H7 (cell line): ENCODE measurements at regions not wholly inside any gene's neighbourhood (a gene's known extent, or its start where the extent isn't known, plus 50 kb on each side); places are given as distances from the start of the nearest gene placed in this dataset.
"Not testable (repeated sequence)": the region's sequence is repeated elsewhere in the genome, so short reads cannot be mapped to it uniquely, and the experiment has no call there.

ENCODE experiments used
- DNase-seq: peaks from one replicate; pipeline ENCODE4 v3.0.0; 2012
- H3K27me3 ChIP-seq: 2 replicates; pipeline ENCODE4 v1.6.0; 2011; ENCODE audit warnings: mild to moderate bottlenecking, low read length; ENCODE audit not compliant: control insufficient read depth, insufficient read depth
- H3K36me3 ChIP-seq: replicated peaks from 2 replicates; pipeline ENCODE4 v1.5.1; 2011; ENCODE audit warnings: low read length; ENCODE audit not compliant: control insufficient read depth, insufficient read depth
- H3K4me3 ChIP-seq: 2 replicates; pipeline ENCODE4 v1.5.1; 2011; ENCODE audit warnings: low read depth, mild to moderate bottlenecking, control low read depth, low read length, moderate library complexity; ENCODE audit not compliant: insufficient read depth

GRCh38 chr15:20345401-20345958 is 196.1 kb downstream of the GOLGA6L6 start:
- H3K4me3 ChIP-seq: no peak overlapping the region
- H3K36me3 ChIP-seq: no peaks in the 10 kb centered on the region
- H3K27me3 ChIP-seq: no peaks in the 10 kb centered on the region
- DNase-seq: peak; percentile 29

GRCh38 chr15:20344601-20345400 is 196.8 kb downstream of the GOLGA6L6 start:
- Histone ChIP-seq H3K36me3 (no peaks in the 10 kb centered on the region), H3K4me3 (no peak overlapping the region), H3K27me3 (no peaks in the 10 kb centered on the region)
- peak; percentile 40 for DNase-seq

DNA sequence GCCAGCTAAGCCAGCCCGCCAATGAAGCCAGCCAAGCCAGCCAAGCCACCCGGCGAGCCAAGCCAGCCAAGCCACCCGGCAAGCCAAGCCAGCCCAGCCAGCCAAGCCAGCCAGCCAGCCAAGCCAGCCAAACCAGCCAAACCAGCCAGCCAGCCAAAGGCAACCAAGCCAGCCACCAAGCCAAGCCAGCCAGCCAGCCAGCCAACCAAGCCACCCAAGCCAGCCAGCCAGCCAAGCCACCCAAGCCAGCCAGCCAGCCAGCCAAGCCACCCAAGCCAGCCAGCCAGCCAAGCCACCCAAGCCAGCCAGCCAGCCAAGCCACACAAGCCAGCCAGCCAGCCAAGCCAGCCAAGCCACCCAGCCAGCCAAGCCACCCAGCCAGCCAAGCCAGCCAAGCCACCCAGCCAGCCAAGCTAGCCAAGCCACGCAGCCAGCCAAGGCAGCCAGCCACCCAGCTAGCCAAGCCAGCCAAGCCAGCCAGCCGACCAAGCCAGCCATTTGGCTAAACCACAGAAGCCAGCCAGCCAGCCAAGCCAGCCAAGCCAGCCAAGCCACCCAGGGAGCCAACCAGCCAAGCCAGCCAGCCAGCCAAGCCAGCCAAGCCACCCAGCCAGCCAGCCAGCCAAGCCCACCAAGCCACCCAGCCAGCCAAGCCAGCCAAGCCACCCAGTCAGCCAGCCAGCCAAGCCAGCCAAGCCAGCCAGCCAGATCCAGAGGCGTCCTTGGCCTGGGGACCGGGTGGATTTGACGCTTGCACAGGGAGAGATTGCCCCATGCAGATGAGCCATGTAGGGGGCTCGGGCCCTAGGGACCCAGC is 198.0 kb downstream of the GOLGA6L6 start:
- not testable (repeated sequence) for H3K4me3 ChIP-seq, H3K36me3 ChIP-seq, H3K27me3 ChIP-seq
- DNase-seq: peak; percentile 20

DNA sequence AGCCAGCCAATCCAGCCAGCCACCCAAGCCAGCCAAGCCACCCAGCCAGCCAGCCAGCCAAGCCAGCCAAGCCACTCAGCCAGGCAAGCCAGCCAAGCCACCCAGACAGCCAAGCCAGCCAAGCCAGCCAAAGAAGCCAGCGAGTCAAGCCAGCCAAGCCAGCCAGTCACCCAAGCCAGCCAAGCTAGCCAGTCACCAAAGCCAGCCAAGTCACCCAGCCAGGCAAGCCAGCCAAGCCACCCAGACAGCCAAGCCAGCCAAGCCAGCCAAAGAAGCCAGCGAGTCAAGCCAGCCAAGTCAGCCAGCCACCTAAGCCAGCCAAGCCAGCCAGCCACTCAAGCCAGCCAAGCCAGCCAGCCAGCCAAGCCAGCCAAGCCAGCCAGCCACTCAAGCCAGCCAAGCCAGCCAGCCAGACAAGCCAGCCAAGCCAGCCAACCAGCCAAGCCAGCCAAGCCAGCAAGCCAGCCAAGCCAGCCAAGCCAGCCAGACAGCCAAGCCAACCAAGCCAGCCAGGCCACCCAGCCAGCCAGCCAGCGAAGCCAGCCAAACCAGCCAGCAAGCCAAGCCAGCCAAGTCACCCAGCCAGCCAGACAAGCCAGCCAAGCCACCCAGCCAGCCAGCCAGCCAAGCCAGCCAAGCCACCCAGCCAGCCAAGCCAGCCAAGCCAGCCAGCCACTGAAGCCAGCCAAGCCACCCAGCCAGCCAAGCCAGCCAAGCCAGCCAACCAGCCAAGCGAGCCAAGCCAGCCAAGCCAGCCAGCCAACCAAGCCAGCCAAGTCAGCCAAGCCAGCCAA is 198.8 kb downstream of the GOLGA6L6 start:
- not testable (repeated sequence) for H3K27me3 ChIP-seq, H3K4me3 ChIP-seq, DNase-seq, H3K36me3 ChIP-seq

DNA sequence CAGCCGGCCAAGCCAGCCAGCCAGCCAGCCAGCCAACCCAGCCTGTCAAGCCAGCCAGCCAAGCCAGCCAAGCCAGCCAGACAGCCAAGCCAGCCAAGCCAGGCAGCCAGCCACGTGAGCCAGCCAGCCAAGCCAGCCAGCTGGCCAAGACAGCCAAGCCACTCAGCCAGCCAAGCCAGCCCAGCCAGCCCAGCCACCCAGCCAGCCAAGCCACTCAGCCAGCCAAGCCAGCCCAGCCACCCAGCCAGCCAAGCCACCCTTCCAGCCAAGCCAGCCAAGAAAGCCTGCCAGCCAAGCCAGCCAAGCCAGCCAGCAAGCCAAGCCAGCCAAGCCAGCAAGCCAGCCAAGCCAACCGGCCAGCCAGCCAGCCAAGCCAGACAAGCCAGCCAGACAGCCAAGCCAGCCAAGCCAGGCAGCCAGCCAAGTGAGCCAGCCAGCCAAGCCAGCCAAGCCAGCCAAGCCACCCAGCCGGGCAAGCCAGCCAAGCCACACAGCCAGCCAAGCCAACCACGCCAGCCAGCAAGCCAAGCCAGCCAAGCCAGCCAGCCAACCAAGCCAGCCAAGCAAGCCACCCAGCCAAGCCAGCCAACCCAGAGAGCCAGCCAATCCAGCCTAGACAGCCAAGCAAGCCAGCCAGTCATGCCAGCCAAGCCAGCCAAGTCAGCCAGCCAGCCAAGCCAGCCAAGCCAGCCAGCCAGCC is 199.5 kb downstream of the GOLGA6L6 start:
- Histone ChIP-seq H3K36me3 (no peaks in the 10 kb centered on the region), H3K4me3 (no peak overlapping the region), H3K27me3 (no peaks in the 10 kb centered on the region)
- DNase-seq: peak; percentile 50

GRCh38 chr15:20340931-20341661 is 200.5 kb downstream of the GOLGA6L6 start:
- peak; percentile 69 for DNase-seq
- Histone ChIP-seq H3K36me3 (no peaks in the 10 kb centered on the region), H3K4me3 (no peak overlapping the region), H3K27me3 (no peaks in the 10 kb centered on the region)

- DNase-seq: peak; percentile 46
- Histone ChIP-seq H3K4me3 (no peak overlapping the region), H3K36me3 (no peaks in the 10 kb centered on the region), H3K27me3 (no peaks in the 10 kb centered on the region)
These were observed 201.2 kb downstream of the GOLGA6L6 start for GRCh38 chr15:20340331-20340811.

- peak; percentile 1 for DNase-seq
- not testable (repeated sequence) for H3K36me3 ChIP-seq, H3K4me3 ChIP-seq
These were observed 202.4 kb downstream of the GOLGA6L6 start for GRCh38 chr15:20339086-20339791.

GRCh38 chr15:20338671-20339070 is 202.9 kb downstream of the GOLGA6L6 start:
- not testable (repeated sequence) for H3K36me3 ChIP-seq, H3K4me3 ChIP-seq, DNase-seq, H3K27me3 ChIP-seq

More at GRCh38 chr15:20339086-20339791, 202.4 kb downstream of the GOLGA6L6 start:
- not testable (repeated sequence) for H3K27me3 ChIP-seq

DNA sequence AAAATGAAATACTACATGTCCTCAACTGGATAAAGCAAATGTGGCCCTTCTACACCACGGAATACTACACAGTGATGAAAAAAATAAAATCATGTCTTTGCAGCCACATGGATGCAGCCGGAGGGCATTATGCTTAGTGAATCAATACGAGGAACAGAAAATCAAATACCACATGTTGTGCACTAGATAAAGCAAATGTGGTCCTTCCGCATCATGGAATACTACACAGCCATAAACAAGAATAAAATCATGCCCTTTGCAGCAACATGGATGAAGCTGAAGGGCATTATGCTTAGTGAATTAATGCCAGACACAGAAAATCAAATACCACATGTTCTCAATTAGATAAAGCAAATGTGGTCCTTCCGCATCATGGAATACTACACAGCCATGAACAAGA is 204.4 kb downstream of the GOLGA6L6 start:
- DNase-seq, H3K36me3 ChIP-seq, H3K27me3 ChIP-seq, H3K4me3 ChIP-seq: not testable (repeated sequence)

- DNase-seq, H3K36me3 ChIP-seq, H3K27me3 ChIP-seq, H3K4me3 ChIP-seq: not testable (repeated sequence)
These were observed 207.1 kb downstream of the GOLGA6L6 start for GRCh38 chr15:20334451-20334850.

DNA sequence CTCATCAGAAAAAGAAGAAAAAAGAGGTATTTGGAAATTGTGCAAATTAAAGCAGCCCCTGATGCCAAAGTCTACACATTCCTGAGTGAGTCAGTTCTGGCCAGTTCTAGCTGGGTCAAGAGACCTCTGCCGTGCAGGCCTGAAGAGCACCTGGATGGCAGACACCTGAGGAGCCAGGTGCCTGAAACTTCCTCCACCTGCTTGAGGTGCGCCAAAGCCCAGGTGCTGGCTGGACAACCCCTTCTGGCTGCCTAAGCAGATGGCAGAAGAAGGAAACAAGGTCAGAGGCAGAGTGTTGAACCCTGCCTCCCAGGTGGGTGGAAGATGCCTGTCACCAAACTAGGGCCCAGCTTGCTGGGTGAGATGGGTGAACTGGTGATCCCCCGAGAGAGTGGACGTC is 215.8 kb downstream of the GOLGA6L6 start:
- DNase-seq, H3K36me3 ChIP-seq, H3K27me3 ChIP-seq, H3K4me3 ChIP-seq: not testable (repeated sequence)

- DNase-seq, H3K36me3 ChIP-seq, H3K4me3 ChIP-seq, H3K27me3 ChIP-seq: not testable (repeated sequence)
These were observed 224.5 kb downstream of the GOLGA6L6 start for GRCh38 chr15:20317132-20317531.
